Esophagus muscularis mucosa (tissue), 4 donors: ENCODE measurements at regions not wholly inside any gene's neighbourhood (a gene's known extent, or its start where the extent isn't known, plus 50 kb on each side); places are given as distances from the start of the nearest gene placed in this dataset.

Experiments used
- CTCF ChIP-seq, 3 experiments: fragments of 200-600 bp in 2 of 3; fragments of 450-650 bp in 1 of 3; sonication (generic) in 2 of 3; IDR thresholded peaks; one replicate each; pipeline ENCODE4 v1.5.1; 2017 to 2019; ENCODE audit warnings: antibody characterized with exemption in 3 of 3, mild to moderate bottlenecking in 2 of 3, moderate library complexity in 1 of 3
- EP300 ChIP-seq: sonication (generic); formaldehyde crosslinking; IDR thresholded peaks from one replicate; pipeline ENCODE4 v1.6.1; 2017; ENCODE audit warnings: antibody characterized with exemption
- POLR2A ChIP-seq: fragments of 450-650 bp; IDR thresholded peaks from one replicate; pipeline ENCODE4 v1.6.1; 2017; ENCODE audit warnings: antibody characterized with exemption, moderate library complexity, mild to moderate bottlenecking, low read depth

- no peak for TF ChIP-seq CTCF (IDR thresholded peaks at IDR 0.05)
- TF ChIP-seq EP300 = no peak
- TF ChIP-seq POLR2A = no peak
These were observed 311.5 kb downstream of the MN1 start for GRCh38 chr22:27490080-27490479.
